ENCODE measurements at regions not wholly inside any gene's neighbourhood (a gene's known extent, or its start where the extent isn't known, plus 50 kb on each side); places are given as distances from the start of the nearest gene placed in this dataset.

DNA sequence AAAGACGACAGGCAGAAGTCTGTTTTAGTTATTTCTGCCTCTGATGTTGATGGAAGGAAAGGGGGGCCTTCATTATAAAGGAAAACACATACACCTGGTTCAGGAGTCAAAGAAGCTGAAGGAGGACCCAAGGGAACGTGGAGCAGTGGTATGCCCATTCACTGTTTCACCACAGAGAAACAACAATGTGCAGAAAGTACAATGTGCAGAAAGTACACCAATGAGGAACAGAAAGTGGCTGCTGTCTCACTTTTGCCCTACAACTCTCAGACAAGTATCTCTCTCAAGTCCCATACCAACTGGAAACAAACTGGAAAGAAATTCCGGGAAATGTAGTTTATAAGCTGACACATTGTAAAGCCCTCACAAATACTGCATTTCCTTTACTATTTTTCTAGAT is 564.5 kb downstream of the TRAM1L1 start:
- Histone ChIP-seq H3K36me3 (no peaks in the 10 kb centered on the region), H3K4me3 (no peak overlapping the region), H3K27me3 (no peaks in the 10 kb centered on the region), H3K4me1 (no peaks in the 10 kb centered on the region), H3K9me3 (peaks cover 0 to 11% (median 0%) of the 10 kb centered on the region in 12 donors), H3K27ac (no peak overlapping the region)
- no peak for DNase-seq
- TF ChIP-seq POLR2A (IDR thresholded peaks at IDR 0.05) = no peak
- TF ChIP-seq, protein P1, sequence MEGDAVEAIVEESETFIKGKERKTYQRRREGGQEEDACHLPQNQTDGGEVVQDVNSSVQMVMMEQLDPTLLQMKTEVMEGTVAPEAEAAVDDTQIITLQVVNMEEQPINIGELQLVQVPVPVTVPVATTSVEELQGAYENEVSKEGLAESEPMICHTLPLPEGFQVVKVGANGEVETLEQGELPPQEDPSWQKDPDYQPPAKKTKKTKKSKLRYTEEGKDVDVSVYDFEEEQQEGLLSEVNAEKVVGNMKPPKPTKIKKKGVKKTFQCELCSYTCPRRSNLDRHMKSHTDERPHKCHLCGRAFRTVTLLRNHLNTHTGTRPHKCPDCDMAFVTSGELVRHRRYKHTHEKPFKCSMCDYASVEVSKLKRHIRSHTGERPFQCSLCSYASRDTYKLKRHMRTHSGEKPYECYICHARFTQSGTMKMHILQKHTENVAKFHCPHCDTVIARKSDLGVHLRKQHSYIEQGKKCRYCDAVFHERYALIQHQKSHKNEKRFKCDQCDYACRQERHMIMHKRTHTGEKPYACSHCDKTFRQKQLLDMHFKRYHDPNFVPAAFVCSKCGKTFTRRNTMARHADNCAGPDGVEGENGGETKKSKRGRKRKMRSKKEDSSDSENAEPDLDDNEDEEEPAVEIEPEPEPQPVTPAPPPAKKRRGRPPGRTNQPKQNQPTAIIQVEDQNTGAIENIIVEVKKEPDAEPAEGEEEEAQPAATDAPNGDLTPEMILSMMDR (IDR thresholded peaks at IDR 0.05) = no peak
- intact Hi-C loops (cut with DNase I) = no loop called here
- ATAC-seq = no peak
- 69 to 82% (median 77%) methylated on average over 3 of the region's 3 CpGs for WGBS, 4 donors

- H3K27ac ChIP-seq = no peak overlapping the region
- H3K9me3 ChIP-seq = peaks cover 0 to 11% (median 0%) of the 10 kb centered on the region in 12 donors
- no peaks in the 10 kb centered on the region for H3K27me3 ChIP-seq
- no peaks in the 10 kb centered on the region for H3K36me3 ChIP-seq
- H3K4me3 ChIP-seq = no peak overlapping the region
- H3K4me1 ChIP-seq = no peaks in the 10 kb centered on the region
- ATAC-seq (no peak), DNase-seq (no peak)
- 65 to 79% (median 73%) methylated on average over 2 of the region's 2 CpGs for WGBS, 4 donors
- TF ChIP-seq, protein P1 (IDR thresholded peaks at IDR 0.05) = no peak
- no peak for TF ChIP-seq POLR2A (IDR thresholded peaks at IDR 0.05)
- intact Hi-C loops (cut with DNase I) = no loop called here
These were observed 568.7 kb downstream of the TRAM1L1 start for GRCh38 chr4:116516711-116517110.

GRCh38 chr4:116515959-116516358 is 569.4 kb downstream of the TRAM1L1 start:
- intact Hi-C loops (cut with DNase I) = no loop called here
- ATAC-seq (no peak), DNase-seq (no peak)
- Histone ChIP-seq H3K4me3 (no peak overlapping the region), H3K36me3 (no peaks in the 10 kb centered on the region), H3K27me3 (no peaks in the 10 kb centered on the region), H3K9me3 (peaks cover 0 to 11% (median 0%) of the 10 kb centered on the region in 12 donors), H3K27ac (no peak overlapping the region), H3K4me1 (no peaks in the 10 kb centered on the region)
- 39 to 82% (median 50%) methylated on average over 1 of the region's 1 CpG for WGBS, 4 donors
- TF ChIP-seq POLR2A (IDR thresholded peaks at IDR 0.05) = no peak
- TF ChIP-seq, protein P1 (IDR thresholded peaks at IDR 0.05) = no peak

DNA sequence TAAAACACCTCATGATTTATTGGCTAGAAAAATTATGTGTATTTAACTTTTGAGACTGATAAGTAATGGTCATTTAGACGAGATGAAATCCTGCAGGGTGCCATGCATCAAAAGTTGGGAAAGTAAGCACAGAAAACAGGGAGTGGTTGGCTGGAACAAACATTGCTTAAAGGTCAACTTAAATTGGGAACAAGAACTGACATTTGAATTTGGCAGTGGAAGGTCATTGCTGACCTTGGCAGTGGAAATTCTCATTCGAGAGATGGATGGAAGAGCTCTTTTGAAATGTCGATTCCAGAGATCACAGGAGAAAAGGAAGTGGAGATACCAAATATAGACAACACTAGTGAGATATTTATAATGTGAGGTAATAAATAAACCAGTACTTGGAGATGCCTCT is 572.8 kb downstream of the TRAM1L1 start:
- Histone ChIP-seq H3K27ac (no peak overlapping the region), H3K36me3 (no peaks in the 10 kb centered on the region), H3K9me3 (peaks cover 0 to 5% (median 0%) of the 10 kb centered on the region in 12 donors), H3K4me3 (no peak overlapping the region), H3K4me1 (no peaks in the 10 kb centered on the region), H3K27me3 (no peaks in the 10 kb centered on the region)
- 54 to 66% (median 57%) methylated on average over 3 of the region's 3 CpGs for WGBS, 4 donors
- TF ChIP-seq POLR2A (IDR thresholded peaks at IDR 0.05) = no peak
- TF ChIP-seq, protein P1 (IDR thresholded peaks at IDR 0.05) = no peak
- no peak for DNase-seq
- intact Hi-C loops (cut with DNase I) = no loop called here
- no peak for ATAC-seq

Measured in heart left ventricle (tissue), 16 donors.